HCT116 (cell line): ENCODE measurements at regions not wholly inside any gene's neighbourhood (a gene's known extent, or its start where the extent isn't known, plus 50 kb on each side); places are given as distances from the start of the nearest gene placed in this dataset.

Experiments
- ATAC-seq: fragments of 200-7000 bp; cut with Tn5 transposase; 2 replicates; pipeline ENCODE4 v1.9.1; 2020; ENCODE audit warnings: mild to moderate bottlenecking, moderate library complexity
- BruUV-seq: library from RNA; stranded (reverse); fragments of 400-500 nt; replicated peaks from 2 replicates; lab custom pipeline; 2021; lab: Mats Ljungman, UMichigan
- CTCF ChIA-PET: fragments of 300-600 bp; sonication (Branson Sonifier 250); formaldehyde crosslinking; loops from one replicate; lab custom pipeline; 2021; ENCODE audit warnings: antibody characterized with exemption; lab: Charles Lee
- POLR2A ChIA-PET: fragments of 300-600, 350-600 bp; sonication (Branson Sonifier 250); formaldehyde crosslinking; loops from one replicate; lab custom pipeline; 2021; ENCODE audit warnings: antibody characterized with exemption; lab: Charles Lee
- RAD21 ChIA-PET, 2 experiments: fragments of 300-600 bp; sonication (Branson Sonifier 250); formaldehyde crosslinking; loops; one replicate each; lab custom pipeline; 2023; ENCODE audit warnings: low total read pairs in 2 of 2; ENCODE audit not compliant: uncharacterized antibody in 2 of 2, unreplicated experiment in 2 of 2, low non-redundant PET in 1 of 2; lab: Charles Lee
- DNase-seq: peaks from one replicate; pipeline ENCODE4 v3.0.0-alpha.2; 2010; ENCODE audit warnings: low read depth, low spot score
- H2AFZ ChIP-seq: fragments of 200-600 bp; shearing (Covaris generic), sonication (generic); 2 replicates; pipeline ENCODE4 v1.6.1; 2017; ENCODE audit warnings: low read depth, mixed run types, mixed read lengths, antibody characterized with exemption, low read length; ENCODE audit not compliant: poor library complexity, severe bottlenecking
- H3K27ac ChIP-seq: 2 replicates; pipeline ENCODE4 v1.5.1; 2012; ENCODE audit warnings: low read depth, low read length
- H3K27me3 ChIP-seq: fragments of 200-600 bp; sonication (generic); 2 replicates; pipeline ENCODE4 v1.6.1; 2016; ENCODE audit warnings: mixed run types, low read length, mixed read lengths; ENCODE audit not compliant: insufficient read depth
- H3K36me3 ChIP-seq, 2 experiments: fragments of 200-500 bp in 1 of 2; fragments of 200-600 bp in 1 of 2; sonication (Bioruptor generic) in 1 of 2; sonication (generic) in 1 of 2; 2 replicates each; pipeline versions ENCODE4 v1.5.1 to v1.6.1; 2014 to 2016; ENCODE audit warnings: low read length in 2 of 2, inconsistent platforms in 1 of 2, mixed read lengths in 1 of 2, mixed run types in 1 of 2; ENCODE audit not compliant: insufficient read depth in 2 of 2, control insufficient read depth in 1 of 2
- H3K4me1 ChIP-seq, 2 experiments: fragments of 200-600 bp in 1 of 2; sonication (generic) in 1 of 2; 2 replicates each; pipeline versions ENCODE4 v1.5.1 to v1.6.1; 2012 to 2017; ENCODE audit warnings: low read length in 2 of 2, inconsistent platforms in 1 of 2, mild to moderate bottlenecking in 1 of 2, mixed read lengths in 1 of 2, mixed run types in 1 of 2, moderate library complexity in 1 of 2; ENCODE audit not compliant: insufficient read depth in 2 of 2, control insufficient read depth in 1 of 2
- H3K4me2 ChIP-seq: fragments of 200-600 bp; sonication (generic); 2 replicates; pipeline ENCODE4 v1.6.1; 2017; ENCODE audit warnings: mixed run types, low read length, mixed read lengths
- H3K4me3 ChIP-seq, 2 experiments: fragments of 200-600 bp in 1 of 2; sonication (generic) in 1 of 2; replicated peaks in 1 of 2; 2 replicates each; pipeline ENCODE4 v1.5.1; 2011 to 2016; ENCODE audit warnings: low read length in 2 of 2, control low read depth in 1 of 2, low read depth in 1 of 2, mild to moderate bottlenecking in 1 of 2, mixed read lengths in 1 of 2, mixed run types in 1 of 2
- H3K79me2 ChIP-seq: fragments of 200-600 bp; sonication (generic); 2 replicates; pipeline ENCODE4 v1.6.1; 2017; ENCODE audit warnings: mild to moderate bottlenecking, mixed run types, low read length, moderate library complexity, mixed read lengths; ENCODE audit not compliant: insufficient read depth
- H3K9ac ChIP-seq: fragments of 200-600 bp; sonication (generic); 2 replicates; pipeline ENCODE4 v1.6.1; 2016; ENCODE audit warnings: low read length, mixed read lengths
- H3K9me2 ChIP-seq: fragments of 200-600 bp; sonication (generic), shearing (Covaris generic); 2 replicates; pipeline ENCODE4 v1.6.1; 2017; ENCODE audit warnings: mixed run types, mild to moderate bottlenecking, moderate library complexity; ENCODE audit not compliant: insufficient read depth
- H3K9me3 ChIP-seq, 2 experiments: fragments of 200-500 bp in 1 of 2; fragments of 200-600 bp in 1 of 2; sonication (Bioruptor generic) in 1 of 2; sonication (generic) in 1 of 2; 2 replicates each; pipeline ENCODE4 v1.6.1; 2014 to 2017; ENCODE audit warnings: low read length in 2 of 2, mixed read lengths in 2 of 2, inconsistent platforms in 1 of 2, low read depth in 1 of 2, mild to moderate bottlenecking in 1 of 2, mixed run types in 1 of 2, moderate library complexity in 1 of 2; ENCODE audit not compliant: control insufficient read depth in 1 of 2, insufficient read depth in 1 of 2
- H4K20me1 ChIP-seq: fragments of 200-600 bp; sonication (generic), shearing (Covaris generic); 2 replicates; pipeline ENCODE4 v1.6.1; 2017; ENCODE audit warnings: mixed run types, mild to moderate bottlenecking, moderate library complexity; ENCODE audit not compliant: insufficient read depth
- ATF3 ChIP-seq: IDR thresholded peaks from 2 replicates; pipeline ENCODE4 v1.6.1; 2012
- CBX3 ChIP-seq: IDR thresholded peaks from 2 replicates; pipeline ENCODE4 v1.6.1; 2012; ENCODE audit warnings: low read depth
- CEBPB ChIP-seq: IDR thresholded peaks from 2 replicates; pipeline ENCODE4 v1.6.1; 2012; ENCODE audit warnings: low read depth
- CTCF ChIP-seq, 3 experiments: fragments of 200-600 bp in 1 of 3; sonication (generic) in 1 of 3; IDR thresholded peaks in 2 of 3; conservative IDR thresholded peaks in 1 of 3; 2 replicates each; pipeline ENCODE4 v1.5.1; 2012 to 2017; ENCODE audit warnings: low read depth in 2 of 3, low read length in 2 of 3, antibody characterized with exemption in 1 of 3, borderline replicate concordance in 1 of 3, control low read depth in 1 of 3, mild to moderate bottlenecking in 1 of 3, mixed read lengths in 1 of 3, mixed run types in 1 of 3, moderate library complexity in 1 of 3; ENCODE audit not compliant: insufficient read depth in 1 of 3
- EGR1 ChIP-seq: IDR thresholded peaks from 2 replicates; pipeline ENCODE4 v1.6.1; 2012; ENCODE audit warnings: low read depth
- ELF1 ChIP-seq: IDR thresholded peaks from 2 replicates; pipeline ENCODE4 v1.6.1; 2012; ENCODE audit warnings: low read depth, borderline replicate concordance
- EZH2 ChIP-seq: fragments of 200-600 bp; sonication (generic); IDR thresholded peaks from 2 replicates; pipeline ENCODE4 v1.6.1; 2017; ENCODE audit warnings: antibody characterized with exemption, mixed run types
- EZH2phosphoT487 ChIP-seq: fragments of 200-600 bp; IDR thresholded peaks from 2 replicates; pipeline ENCODE4 v1.6.1; 2018; ENCODE audit warnings: antibody characterized with exemption, borderline replicate concordance
- FOSL1 ChIP-seq: IDR thresholded peaks from 2 replicates; pipeline ENCODE4 v1.6.1; 2012; ENCODE audit warnings: low read depth
- JUND ChIP-seq: IDR thresholded peaks from 2 replicates; pipeline ENCODE4 v1.6.1; 2012
- POLR2A ChIP-seq: IDR thresholded peaks from 2 replicates; pipeline ENCODE4 v1.7.0; 2011; ENCODE audit warnings: borderline replicate concordance; ENCODE audit not compliant: insufficient read depth, insufficient read length; ENCODE audit errors: extremely low read depth
- POLR2AphosphoS5 ChIP-seq: IDR thresholded peaks from 2 replicates; pipeline ENCODE4 v1.6.1; 2011; ENCODE audit warnings: mild to moderate bottlenecking, low read depth, low read length, moderate library complexity
- REST ChIP-seq: IDR thresholded peaks from 2 replicates; pipeline ENCODE4 v1.6.1; 2012; ENCODE audit warnings: low read depth
- SIN3A ChIP-seq: IDR thresholded peaks from 2 replicates; pipeline ENCODE4 v1.6.1; 2012; ENCODE audit warnings: low read depth
- SP1 ChIP-seq: IDR thresholded peaks from 2 replicates; pipeline ENCODE4 v1.6.1; 2012; ENCODE audit warnings: low read depth
- TCF7L2 ChIP-seq: IDR thresholded peaks from 2 replicates; pipeline ENCODE4 v1.7.0; 2011; ENCODE audit warnings: borderline replicate concordance, inconsistent platforms; ENCODE audit not compliant: insufficient read depth, insufficient read length; ENCODE audit errors: extremely low read depth
- YY1 ChIP-seq: IDR thresholded peaks from 2 replicates; pipeline ENCODE4 v1.6.1; 2011; ENCODE audit warnings: low read length, low read depth, moderate library complexity, mild to moderate bottlenecking; ENCODE audit not compliant: insufficient replicate concordance; ENCODE audit errors: extremely low read depth
- ZBTB33 ChIP-seq: IDR thresholded peaks from 2 replicates; pipeline ENCODE4 v1.6.1; 2011; ENCODE audit warnings: mild to moderate bottlenecking, low read length, moderate library complexity; ENCODE audit not compliant: insufficient replicate concordance; ENCODE audit errors: extremely low read depth
- ZFX ChIP-seq: fragments of 450-650 bp; IDR thresholded peaks from 2 replicates; pipeline ENCODE4 v1.6.1; 2017
- ZNF274 ChIP-seq: fragments of 200-500 bp; sonication (Bioruptor generic); IDR thresholded peaks from 2 replicates; pipeline ENCODE4 v1.6.1; 2014; ENCODE audit warnings: mild to moderate bottlenecking, low read depth, low read length, inconsistent platforms
- intact Hi-C: fragments of 100-400 bp; cut with micrococcal nuclease; formaldehyde crosslinking; loops from 2 replicates; pipeline ENCODE4 v1.10.0; 2022

- Histone ChIP-seq H2AFZ (no peak overlapping the region), H3K4me3 (no peak overlapping the region), H3K79me2 (no peaks in the 10 kb centered on the region), H3K27ac (no peak overlapping the region), H3K9me2 (no peaks in the 10 kb centered on the region), H3K36me3 (no peaks in the 10 kb centered on the region), H3K9me3 (peaks cover 19 to 23% of the 10 kb centered on the region in 2 experiments; a peak in 2 of 4 replicates), H3K9ac (no peak overlapping the region), H4K20me1 (no peaks in the 10 kb centered on the region), H3K4me2 (no peak overlapping the region), H3K27me3 (no peaks in the 10 kb centered on the region), H3K4me1 (no peaks in the 10 kb centered on the region)
- no peak for ATAC-seq
- TF ChIP-seq TCF7L2, result no peak
- TF ChIP-seq ZBTB33, result no peak
- no peak for TF ChIP-seq JUND
- TF ChIP-seq ZNF274, result no peak
- TF ChIP-seq ZFX, result no peak
- no peak for TF ChIP-seq POLR2AphosphoS5
- TF ChIP-seq SIN3A, result no peak
- no peak for TF ChIP-seq EZH2phosphoT487
- TF ChIP-seq REST, result no peak
- TF ChIP-seq POLR2A, result no peak
- no peak for TF ChIP-seq EGR1
- no peak for TF ChIP-seq SP1
- no peak for TF ChIP-seq CTCF (IDR thresholded peaks at IDR 0.05 in 2 of 3, conservative IDR thresholded peaks at IDR 0.05 in 1 of 3; ENCODE audit: borderline replicate concordance in 1 of 3, insufficient read depth in 1 of 3, low read depth in 2 of 3, low read length in 2 of 3)
- TF ChIP-seq ELF1, result no peak
- no peak for TF ChIP-seq FOSL1
- TF ChIP-seq ATF3, result no peak
- TF ChIP-seq EZH2, result no peak
- no peak for TF ChIP-seq CEBPB
- no peak for TF ChIP-seq CBX3
- no peak for TF ChIP-seq YY1
- ChIA-PET RAD21 (no interaction called here), CTCF (no interaction called here), POLR2A (no interaction called here)
- intact Hi-C loops, result no loop called here
- no peak for DNase-seq
- BruUV-seq, result no TSS peak
These were observed 576.1 kb downstream of the CDH11 start for GRCh38 chr16:64545768-64546167.
